A549 (cell line): ENCODE measurements at regions not wholly inside any gene's neighbourhood (a gene's known extent, or its start where the extent isn't known, plus 50 kb on each side); places are given as distances from the start of the nearest gene placed in this dataset.

Experiments used
- ATAC-seq, 2 experiments: fragments of 200-7000 bp in 1 of 2; fragments of >200 bp in 1 of 2; cut with Nextera tagmentation in 1 of 2; cut with Tn5 transposase in 1 of 2; 3 replicates each; pipeline versions ENCODE4 v1.8.0 to v1.9.1; 2018 to 2020; ENCODE audit warnings: mild to moderate bottlenecking in 1 of 2, moderate library complexity in 1 of 2
- CTCF ChIA-PET: fragments of 300-600 bp; sonication (Branson Sonifier 250); formaldehyde crosslinking; extraction: SDS; loops from one replicate; lab custom pipeline; 2021; ENCODE audit warnings: antibody characterized with exemption, inconsistent platforms; lab: Yijun Ruan, JAX
- POLR2A ChIA-PET: fragments of 350-600 bp; formaldehyde crosslinking; extraction: SDS; loops from one replicate; lab custom pipeline; 2021; ENCODE audit warnings: antibody characterized with exemption, inconsistent platforms; lab: Yijun Ruan, JAX
- DNase-seq, 2 experiments: peaks; one replicate each; pipeline versions ENCODE4 v3.0.0 to v3.0.0-alpha.2; 2011 to 2016; ENCODE audit warnings: low read depth in 1 of 2, low spot score in 1 of 2
- FAIRE-seq: peaks from 2 replicates; lab custom pipeline; 2011; peaks lifted over from hg19 to GRCh38; lab: Jason Lieb, UNC
- H3K27ac ChIP-seq, 2 experiments: fragments of >200 bp; sonication (Bioruptor Twin); formaldehyde crosslinking; 3 replicates each; pipeline ENCODE4 v1.5.1; 2016 to 2017
- H3K4me1 ChIP-seq: fragments of >200 bp; sonication (Bioruptor Twin); formaldehyde crosslinking; 3 replicates; pipeline ENCODE4 v1.6.1; 2016
- H3K4me2 ChIP-seq: fragments of >200 bp; sonication (Bioruptor Twin); formaldehyde crosslinking; 3 replicates; pipeline ENCODE4 v1.6.1; 2016
- H3K4me3 ChIP-seq: fragments of >200 bp; sonication (Bioruptor Twin); formaldehyde crosslinking; 3 replicates; pipeline ENCODE4 v1.5.1; 2016
- H3K9me3 ChIP-seq: fragments of >200 bp; sonication (Bioruptor Twin); formaldehyde crosslinking; 3 replicates; pipeline ENCODE4 v1.6.1; 2016
- ATOH8 ChIP-seq: fragments of 250-450 bp; sonication (Bioruptor Pico); IDR thresholded peaks from 2 replicates; pipeline ENCODE4 v1.5.0; 2020; ENCODE audit warnings: low read depth, mild to moderate bottlenecking, moderate library complexity
- CBX2 ChIP-seq: fragments of 200-600 bp; sonication (generic); IDR thresholded peaks from 2 replicates; pipeline ENCODE4 v1.6.1; 2016; ENCODE audit warnings: low read depth, mild to moderate bottlenecking, borderline replicate concordance
- CEBPB ChIP-seq, 2 experiments: fragments of >200 bp in 1 of 2; sonication (Bioruptor Twin) in 1 of 2; formaldehyde crosslinking in 1 of 2; IDR thresholded peaks; 2 replicates each; pipeline ENCODE4 v1.6.1; 2012 to 2016
- CTCF ChIP-seq: fragments of >200 bp; sonication (Bioruptor Twin); formaldehyde crosslinking; IDR thresholded peaks from 3 replicates; pipeline ENCODE4 v1.5.1; 2016
- ESRRA ChIP-seq: fragments of 150-350 bp; IDR thresholded peaks from 2 replicates; pipeline ENCODE4 v1.6.1; 2014; ENCODE audit warnings: mild to moderate bottlenecking, low read length, borderline replicate concordance
- FOSL2 ChIP-seq, 2 experiments: fragments of 450-650 bp in 1 of 2; fragments of >200 bp in 1 of 2; sonication (Bioruptor Twin) in 1 of 2; formaldehyde crosslinking; IDR thresholded peaks; 2 replicates each; pipeline versions ENCODE4 v1.5.0 to v1.6.1; 2016 to 2020; ENCODE audit warnings: mild to moderate bottlenecking in 1 of 2, moderate library complexity in 1 of 2
- FOXS1 ChIP-seq: fragments of 250-450 bp; sonication (Bioruptor Pico); IDR thresholded peaks from 2 replicates; pipeline ENCODE4 v1.5.0; 2020; ENCODE audit warnings: mild to moderate bottlenecking, moderate library complexity
- GATA3 ChIP-seq: IDR thresholded peaks from 2 replicates; pipeline ENCODE4 v1.6.1; 2012; ENCODE audit warnings: borderline replicate concordance
- HDAC2 ChIP-seq: fragments of 200-600 bp; sonication (generic); IDR thresholded peaks from 2 replicates; pipeline ENCODE4 v1.6.1; 2016
- HMGXB4 ChIP-seq: fragments of 250-450 bp; sonication (Bioruptor Pico); IDR thresholded peaks from 2 replicates; pipeline ENCODE4 v1.5.0; 2021; ENCODE audit warnings: mild to moderate bottlenecking, moderate library complexity, borderline replicate concordance
- JUN ChIP-seq, 2 experiments: fragments of >200 bp; sonication (Bioruptor Twin); formaldehyde crosslinking; IDR thresholded peaks; 2 replicates in 1 of 2; 3 replicates in 1 of 2; pipeline ENCODE4 v1.6.1; 2016 to 2017
- JUNB ChIP-seq: fragments of >200 bp; sonication (Bioruptor Twin); formaldehyde crosslinking; IDR thresholded peaks from 2 replicates; pipeline ENCODE4 v1.6.1; 2016
- MAFK ChIP-seq: fragments of 450-650 bp; IDR thresholded peaks from 2 replicates; pipeline ENCODE4 v1.6.1; 2014; ENCODE audit not compliant: partially characterized antibody
- MAZ ChIP-seq: fragments of 150-350 bp; IDR thresholded peaks from 2 replicates; pipeline ENCODE4 v1.6.1; 2014; ENCODE audit warnings: antibody characterized with exemption, low read depth, low read length, borderline replicate concordance
- MYC ChIP-seq: IDR thresholded peaks from 2 replicates; pipeline ENCODE4 v1.6.1; 2012; ENCODE audit warnings: mild to moderate bottlenecking, inconsistent platforms, low read length, improper control_type of control experiment, borderline replicate concordance
- NPAS2 ChIP-seq: fragments of 250-450 bp; sonication (Bioruptor Pico); IDR thresholded peaks from 2 replicates; pipeline ENCODE4 v1.8.0; 2022; ENCODE audit warnings: mild to moderate bottlenecking, moderate library complexity, borderline replicate concordance
- PBX3 ChIP-seq: IDR thresholded peaks from 2 replicates; pipeline ENCODE4 v1.6.1; 2012
- RCOR1 ChIP-seq: fragments of 150-350 bp; IDR thresholded peaks from 2 replicates; pipeline ENCODE4 v1.6.1; 2014; ENCODE audit warnings: antibody characterized with exemption, low read length, low read depth
- ZSCAN20 ChIP-seq: fragments of 250-450 bp; sonication (Bioruptor Pico); IDR thresholded peaks from 2 replicates; pipeline ENCODE4 v1.8.0; 2022; ENCODE audit warnings: mild to moderate bottlenecking, moderate library complexity
- WGBS: methylation state at CpG from one replicate; pipeline ENCODE4 v1.1.6; 2017; ENCODE audit errors: missing lambda C conversion rate; 5-methylcytosine and 5-hydroxymethylcytosine counted together
- TF ChIP-seq, protein P1 (sequence below): fragments of 150-350 bp; IDR thresholded peaks from 2 replicates; pipeline ENCODE4 v1.6.1; 2014; ENCODE audit warnings: low read depth, mild to moderate bottlenecking, low read length
- TF ChIP-seq, protein P2 (sequence below): fragments of 450-650 bp; IDR thresholded peaks from 2 replicates; pipeline ENCODE4 v1.6.1; 2014; ENCODE audit warnings: antibody characterized with exemption
- TF ChIP-seq, protein P3 (sequence below): fragments of >200 bp; sonication (Bioruptor Twin); formaldehyde crosslinking; IDR thresholded peaks from 3 replicates; pipeline ENCODE4 v1.6.1; 2016
- TF ChIP-seq, protein P4 (sequence below): IDR thresholded peaks from 2 replicates; pipeline ENCODE4 v1.6.1; 2012

- ATAC-seq (peak; percentile 53 to 66), DNase-seq (peak in 1 of 2 experiments; percentile 33)
- peak overlapping the region; percentile 83 to 86 for H3K27ac ChIP-seq
- 85% methylated on average over 2 of the region's 2 CpGs for WGBS
- no peak overlapping the region for H3K4me3 ChIP-seq
- H3K4me2 ChIP-seq = peak overlapping the region; percentile 49
- CTCF ChIA-PET = interaction anchor here (0.8 to 1.2 kb wide), 2 partner anchors 12 to 68 kb away, joined by 3 read pairs; no protein-coding TSS in a partner anchor
- TF ChIP-seq, protein P1, sequence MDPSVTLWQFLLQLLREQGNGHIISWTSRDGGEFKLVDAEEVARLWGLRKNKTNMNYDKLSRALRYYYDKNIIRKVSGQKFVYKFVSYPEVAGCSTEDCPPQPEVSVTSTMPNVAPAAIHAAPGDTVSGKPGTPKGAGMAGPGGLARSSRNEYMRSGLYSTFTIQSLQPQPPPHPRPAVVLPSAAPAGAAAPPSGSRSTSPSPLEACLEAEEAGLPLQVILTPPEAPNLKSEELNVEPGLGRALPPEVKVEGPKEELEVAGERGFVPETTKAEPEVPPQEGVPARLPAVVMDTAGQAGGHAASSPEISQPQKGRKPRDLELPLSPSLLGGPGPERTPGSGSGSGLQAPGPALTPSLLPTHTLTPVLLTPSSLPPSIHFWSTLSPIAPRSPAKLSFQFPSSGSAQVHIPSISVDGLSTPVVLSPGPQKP = no peak
- TF ChIP-seq CTCF (no peak), MYC (no peak), ZSCAN20 (CRISPR knock-in tag) (no peak), RCOR1 (no peak), MAZ (no peak), GATA3 (no peak), CBX2 (no peak), HMGXB4 (CRISPR knock-in tag) (no peak)
- TF ChIP-seq, protein P2, sequence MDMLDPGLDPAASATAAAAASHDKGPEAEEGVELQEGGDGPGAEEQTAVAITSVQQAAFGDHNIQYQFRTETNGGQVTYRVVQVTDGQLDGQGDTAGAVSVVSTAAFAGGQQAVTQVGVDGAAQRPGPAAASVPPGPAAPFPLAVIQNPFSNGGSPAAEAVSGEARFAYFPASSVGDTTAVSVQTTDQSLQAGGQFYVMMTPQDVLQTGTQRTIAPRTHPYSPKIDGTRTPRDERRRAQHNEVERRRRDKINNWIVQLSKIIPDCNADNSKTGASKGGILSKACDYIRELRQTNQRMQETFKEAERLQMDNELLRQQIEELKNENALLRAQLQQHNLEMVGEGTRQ = no peak
- TF ChIP-seq, all 56 proteins: peak for 0
- peaks cover 8% of the 10 kb centered on the region; the same call in 1 of the 3 replicates for H3K9me3 ChIP-seq
- POLR2A ChIA-PET = interaction anchor here (0.6 kb wide), 1 partner anchor 349 kb away, joined by 3 read pairs; no protein-coding TSS in a partner anchor
- no peak for FAIRE-seq
- H3K4me1 ChIP-seq = peaks cover 36% of the 10 kb centered on the region
Observed at GRCh38 chr12:87779858-87780498, 249.2 kb downstream of the C12orf50 start.

DNA sequence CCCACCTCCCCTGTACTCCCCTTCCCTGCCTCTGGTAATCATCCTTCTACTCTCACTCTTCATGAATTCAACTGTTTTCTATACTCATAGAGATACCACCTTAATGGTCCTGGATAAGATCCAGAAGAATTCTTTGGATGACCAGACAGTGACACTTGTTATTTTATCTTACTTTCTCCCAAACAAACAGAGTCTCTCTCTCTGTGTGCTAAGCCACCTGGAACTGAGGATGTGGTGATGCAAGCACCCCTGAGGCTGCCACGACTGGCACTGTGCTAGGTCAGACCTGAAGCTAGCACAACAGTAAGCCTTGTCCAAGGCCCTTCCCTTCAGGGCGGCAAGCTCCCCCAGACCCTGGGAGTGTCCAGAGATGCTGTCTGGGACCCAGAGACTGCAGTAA lies 250.2 kb downstream of the C12orf50 start:
- DNase-seq (peak; percentile 15 to 87), ATAC-seq (peak; percentile 91 to 94), FAIRE-seq (peak; percentile 73)
- Histone ChIP-seq H3K9me3 (peaks cover 8% of the 10 kb centered on the region; the same call in 1 of the 3 replicates), H3K27ac (peak overlapping the region; percentile 83 to 86), H3K4me3 (no peak overlapping the region), H3K4me2 (peak overlapping the region; percentile 49), H3K4me1 (peaks cover 36% of the 10 kb centered on the region)
- ChIA-PET POLR2A (no interaction called here), CTCF (interaction anchor here (0.8 kb wide), 1 partner anchor 69 kb away, joined by 3 read pairs; no protein-coding TSS in a partner anchor)
- 11% methylated on average over 2 of the region's 2 CpGs for WGBS
- TF ChIP-seq, protein P3, sequence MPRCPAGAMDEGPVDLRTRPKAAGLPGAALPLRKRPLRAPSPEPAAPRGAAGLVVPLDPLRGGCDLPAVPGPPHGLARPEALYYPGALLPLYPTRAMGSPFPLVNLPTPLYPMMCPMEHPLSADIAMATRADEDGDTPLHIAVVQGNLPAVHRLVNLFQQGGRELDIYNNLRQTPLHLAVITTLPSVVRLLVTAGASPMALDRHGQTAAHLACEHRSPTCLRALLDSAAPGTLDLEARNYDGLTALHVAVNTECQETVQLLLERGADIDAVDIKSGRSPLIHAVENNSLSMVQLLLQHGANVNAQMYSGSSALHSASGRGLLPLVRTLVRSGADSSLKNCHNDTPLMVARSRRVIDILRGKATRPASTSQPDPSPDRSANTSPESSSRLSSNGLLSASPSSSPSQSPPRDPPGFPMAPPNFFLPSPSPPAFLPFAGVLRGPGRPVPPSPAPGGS = peak; percentile 39; the same call in 1 of the 3 replicates
- TF ChIP-seq, protein P4, sequence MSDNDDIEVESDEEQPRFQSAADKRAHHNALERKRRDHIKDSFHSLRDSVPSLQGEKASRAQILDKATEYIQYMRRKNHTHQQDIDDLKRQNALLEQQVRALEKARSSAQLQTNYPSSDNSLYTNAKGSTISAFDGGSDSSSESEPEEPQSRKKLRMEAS = peak; percentile 67
- TF ChIP-seq PBX3 = 0 out of 2 replicates have a peak, but pooled peaks have one; percentile 45
- TF ChIP-seq JUNB = peak; percentile 84
- peak; percentile 76 to 78; a peak in 3 of 5 replicates for TF ChIP-seq JUN (IDR thresholded peaks at IDR 0.05)
- no peak for TF ChIP-seq MAFK
- TF ChIP-seq ATOH8 (CRISPR knock-in tag) = no peak
- no peak for TF ChIP-seq MAZ
- TF ChIP-seq HDAC2 = no peak
- no peak for TF ChIP-seq ESRRA
- peak; percentile 81 to 92; a peak in 3 of 4 replicates for TF ChIP-seq CEBPB (IDR thresholded peaks at IDR 0.05)
- TF ChIP-seq FOXS1 (CRISPR knock-in tag) = no peak
- TF ChIP-seq CTCF = no peak
- no peak for TF ChIP-seq NPAS2 (CRISPR knock-in tag)
- TF ChIP-seq FOSL2 (IDR thresholded peaks at IDR 0.05) = peak; percentile 53; the same call in 1 of the 2 replicates
- TF ChIP-seq FOSL2 (CRISPR knock-in tag; IDR thresholded peaks at IDR 0.05) = peak; percentile 82
